Stimulated activated naive CD8-positive, alpha-beta T cell treated with anti-CD3 and anti-CD28 coated beads, Interleukin-15, Interleukin-2, amounts not matched to agents 100 ng/mL and 50 ng/mL, for 24 hours (primary cell): ENCODE measurements at regions not wholly inside any gene's neighbourhood (a gene's known extent, or its start where the extent isn't known, plus 50 kb on each side); places are given as distances from the start of the nearest gene placed in this dataset.

Source experiments
- H3K27ac Mint-ChIP-seq: one replicate; pipeline ENCODE4 v1.8.0; 2021; ENCODE audit warnings: mild to moderate bottlenecking, mixed read lengths
- H3K27me3 Mint-ChIP-seq: one replicate; pipeline ENCODE4 v1.8.0; 2021; ENCODE audit warnings: mixed read lengths
- H3K36me3 Mint-ChIP-seq: one replicate; pipeline ENCODE4 v1.8.0; 2021; ENCODE audit warnings: low read depth, mixed read lengths
- H3K4me1 Mint-ChIP-seq: one replicate; pipeline ENCODE4 v1.8.0; 2021; ENCODE audit warnings: low read depth, mixed read lengths
- H3K4me3 Mint-ChIP-seq: one replicate; pipeline ENCODE4 v1.8.0; 2021; ENCODE audit warnings: mild to moderate bottlenecking, mixed read lengths
- H3K9me3 Mint-ChIP-seq: one replicate; pipeline ENCODE4 v1.8.0; 2021; ENCODE audit warnings: mixed read lengths

DNA sequence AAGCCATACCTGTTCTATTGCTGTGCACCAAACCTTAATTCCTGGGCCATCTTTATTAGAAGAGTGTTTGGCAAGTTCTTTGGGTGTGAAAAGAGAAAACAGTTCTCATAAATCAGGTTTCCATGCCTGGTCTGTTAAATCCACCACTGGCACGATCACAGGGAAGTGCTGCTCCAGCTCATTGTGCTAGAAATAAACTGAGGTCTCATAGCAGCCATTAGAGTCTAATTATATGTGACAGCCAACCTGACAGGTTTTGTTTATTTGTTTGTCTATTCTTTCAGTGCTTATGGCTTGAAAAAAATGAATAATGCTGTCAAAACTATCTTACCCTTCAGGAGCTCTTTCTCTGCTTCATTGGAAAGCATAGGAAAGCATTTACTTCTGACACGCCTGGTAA is 147.1 kb upstream of the CNTN6 start:
- Mint-ChIP-seq H3K4me1 (no peaks in the 10 kb centered on the region), H3K36me3 (no peaks in the 10 kb centered on the region), H3K9me3 (peaks cover 7% of the 10 kb centered on the region), H3K4me3 (no peak overlapping the region), H3K27ac (no peak overlapping the region), H3K27me3 (no peaks in the 10 kb centered on the region)

DNA sequence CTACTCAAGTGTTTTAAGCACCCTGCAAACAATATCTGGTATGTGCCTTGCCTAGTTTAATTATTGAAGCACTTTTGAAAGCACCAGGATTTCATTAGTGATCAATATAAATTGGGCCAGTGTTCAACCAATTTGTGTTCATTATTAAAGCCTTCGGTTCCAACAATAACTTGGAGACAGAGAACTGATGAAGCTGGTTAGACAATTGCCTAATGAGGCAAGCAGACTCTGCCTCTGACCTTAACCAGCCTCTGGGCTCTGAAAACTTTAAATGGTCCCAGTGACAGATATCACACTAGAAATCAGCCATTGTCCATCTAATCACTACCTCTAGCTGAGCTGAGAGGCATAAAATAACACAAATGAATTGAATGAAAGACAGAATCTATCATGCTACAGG is 139.9 kb upstream of the CNTN6 start:
- no peak overlapping the region for H3K27ac Mint-ChIP-seq
- H3K36me3 Mint-ChIP-seq: no peaks in the 10 kb centered on the region
- no peaks in the 10 kb centered on the region for H3K27me3 Mint-ChIP-seq
- H3K4me3 Mint-ChIP-seq: no peak overlapping the region
- no peaks in the 10 kb centered on the region for H3K4me1 Mint-ChIP-seq
- H3K9me3 Mint-ChIP-seq: peaks cover 4% of the 10 kb centered on the region

DNA sequence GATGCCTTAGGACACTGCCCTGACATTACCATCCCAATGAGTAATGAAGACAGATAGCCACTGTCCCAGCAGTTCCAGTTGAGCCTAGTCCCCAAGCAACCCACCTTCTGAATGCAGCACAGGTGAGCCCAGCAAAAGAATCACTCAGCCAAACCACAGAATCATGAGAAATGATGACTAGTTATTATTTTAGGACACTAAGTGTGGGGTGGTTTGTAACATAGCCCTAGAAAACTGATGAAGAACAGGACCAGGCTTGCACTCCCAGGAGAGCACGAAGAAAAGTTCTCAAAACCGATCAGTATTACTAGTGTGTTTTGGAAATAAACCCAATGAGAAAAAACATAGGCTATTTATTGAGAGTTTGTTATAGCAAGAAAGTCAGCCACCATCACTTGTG is 129.6 kb upstream of the CNTN6 start:
- Mint-ChIP-seq H3K4me3 (no peak overlapping the region), H3K27me3 (no peaks in the 10 kb centered on the region), H3K27ac (no peak overlapping the region)

DNA sequence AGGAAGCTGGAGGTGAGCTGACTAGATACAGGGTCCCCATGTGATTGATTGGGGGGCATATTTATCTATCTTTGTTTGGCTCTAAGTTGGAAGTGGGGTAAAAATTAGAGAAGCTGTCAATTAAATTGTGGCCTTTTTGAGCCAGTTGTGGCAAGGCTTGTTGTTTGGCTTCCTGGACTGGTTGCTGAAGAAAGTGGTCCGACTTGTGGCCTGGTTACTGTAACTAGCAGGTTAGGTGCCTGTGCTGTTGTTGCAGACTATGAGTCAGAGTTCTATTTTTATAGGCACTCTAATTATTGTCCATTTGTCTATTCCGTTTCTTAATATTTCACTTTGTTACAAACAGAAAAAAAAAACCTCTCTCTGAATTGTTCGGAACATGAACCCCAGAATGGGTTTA is 129.1 kb upstream of the CNTN6 start:
- Mint-ChIP-seq H3K27me3 (no peaks in the 10 kb centered on the region), H3K4me1 (no peaks in the 10 kb centered on the region), H3K9me3 (peaks cover 22% of the 10 kb centered on the region), H3K27ac (no peak overlapping the region), H3K36me3 (no peaks in the 10 kb centered on the region), H3K4me3 (no peak overlapping the region)

More for the DNA sequence above, 129.6 kb upstream of the CNTN6 start:
- Mint-ChIP-seq H3K9me3 (peaks cover 23% of the 10 kb centered on the region), H3K36me3 (no peaks in the 10 kb centered on the region), H3K4me1 (no peaks in the 10 kb centered on the region)

DNA sequence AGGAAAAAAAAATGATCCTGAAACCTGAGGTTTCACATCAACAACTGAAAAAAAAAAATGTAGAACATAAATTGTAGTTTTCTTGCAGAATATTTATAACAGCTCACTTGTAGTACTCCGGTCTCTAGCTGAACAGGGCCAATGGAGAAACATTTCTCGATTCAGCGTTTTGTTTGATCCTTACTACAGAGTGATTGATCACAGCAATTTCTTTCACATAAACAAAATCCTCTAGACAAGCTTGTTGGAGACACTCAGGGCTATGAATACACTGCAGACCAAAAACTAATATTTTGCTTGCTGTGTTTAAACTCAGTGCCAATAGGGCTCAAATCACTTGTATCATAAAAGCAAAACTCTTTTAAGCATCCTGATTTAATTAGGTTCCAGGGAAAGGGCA is 127.0 kb upstream of the CNTN6 start:
- no peaks in the 10 kb centered on the region for H3K36me3 Mint-ChIP-seq
- H3K27me3 Mint-ChIP-seq: no peaks in the 10 kb centered on the region
- no peaks in the 10 kb centered on the region for H3K4me1 Mint-ChIP-seq
- H3K9me3 Mint-ChIP-seq: peaks cover 15% of the 10 kb centered on the region
- no peak overlapping the region for H3K4me3 Mint-ChIP-seq
- no peak overlapping the region for H3K27ac Mint-ChIP-seq

DNA sequence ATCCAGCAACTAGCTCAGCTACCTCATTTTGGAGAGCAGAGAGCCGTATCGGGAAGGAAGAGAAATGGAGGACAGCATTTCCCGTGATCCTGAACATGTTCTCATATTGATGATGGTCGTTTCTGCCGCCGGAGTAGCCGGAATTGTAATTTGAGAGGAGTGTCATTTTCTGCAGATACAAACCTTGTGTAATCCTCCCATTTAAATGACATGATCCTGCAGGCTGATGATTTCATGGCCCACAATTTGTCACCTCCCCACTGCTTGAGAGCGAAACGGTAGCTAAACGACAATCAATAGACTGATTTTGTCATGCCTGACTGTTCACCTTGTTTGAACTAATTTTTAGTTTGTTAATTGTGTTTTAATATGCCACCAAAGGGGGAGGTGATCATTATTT is 126.5 kb upstream of the CNTN6 start:
- H3K4me1 Mint-ChIP-seq: no peaks in the 10 kb centered on the region
- H3K4me3 Mint-ChIP-seq: no peak overlapping the region
- no peaks in the 10 kb centered on the region for H3K27me3 Mint-ChIP-seq
- no peak overlapping the region for H3K27ac Mint-ChIP-seq
- no peaks in the 10 kb centered on the region for H3K36me3 Mint-ChIP-seq
- peaks cover 15% of the 10 kb centered on the region for H3K9me3 Mint-ChIP-seq

DNA sequence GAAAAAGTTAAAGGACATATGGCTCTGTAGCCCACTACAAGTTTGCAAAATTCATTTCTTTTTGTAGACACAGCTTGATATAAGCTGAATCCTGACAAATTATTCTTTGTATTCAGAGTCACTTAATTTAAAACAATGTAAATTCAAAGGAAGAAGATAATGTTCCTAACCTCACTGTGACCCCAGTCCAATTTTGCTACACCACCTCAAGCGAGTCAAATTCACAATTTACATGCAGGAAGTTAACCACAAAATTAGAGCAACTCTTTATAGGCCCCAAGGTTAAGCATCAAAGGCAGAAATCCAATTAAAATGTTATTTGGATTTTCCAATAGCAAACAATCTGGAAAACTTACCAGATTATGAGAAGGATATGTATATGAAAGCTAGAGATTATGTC is 119.5 kb upstream of the CNTN6 start:
- H3K36me3 Mint-ChIP-seq: no peaks in the 10 kb centered on the region
- no peaks in the 10 kb centered on the region for H3K4me1 Mint-ChIP-seq
- no peak overlapping the region for H3K4me3 Mint-ChIP-seq
- H3K27me3 Mint-ChIP-seq: no peaks in the 10 kb centered on the region
- no peak overlapping the region for H3K27ac Mint-ChIP-seq
- peaks cover 14% of the 10 kb centered on the region for H3K9me3 Mint-ChIP-seq

DNA sequence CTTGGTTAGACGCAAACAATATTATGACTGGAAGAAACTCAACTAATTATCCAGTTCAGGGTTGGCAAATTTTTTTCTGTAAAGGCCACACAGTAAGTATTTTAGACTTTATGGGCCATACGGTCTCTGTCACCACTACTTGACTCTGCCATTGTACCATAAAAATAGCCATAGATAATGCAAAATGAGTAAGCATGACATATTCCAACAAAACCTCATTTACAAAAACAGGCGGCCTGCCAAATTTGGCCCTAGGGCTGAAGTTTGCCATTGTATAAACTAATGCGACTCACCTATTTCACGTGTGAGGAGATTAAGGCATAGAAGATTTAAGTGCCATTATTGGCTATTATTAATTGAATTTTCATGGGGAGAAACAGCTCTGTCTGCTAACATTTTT is 116.8 kb upstream of the CNTN6 start:
- Mint-ChIP-seq H3K4me3 (no peak overlapping the region), H3K27ac (no peak overlapping the region), H3K36me3 (no peaks in the 10 kb centered on the region), H3K9me3 (peaks cover 17% of the 10 kb centered on the region), H3K27me3 (no peaks in the 10 kb centered on the region), H3K4me1 (no peaks in the 10 kb centered on the region)

DNA sequence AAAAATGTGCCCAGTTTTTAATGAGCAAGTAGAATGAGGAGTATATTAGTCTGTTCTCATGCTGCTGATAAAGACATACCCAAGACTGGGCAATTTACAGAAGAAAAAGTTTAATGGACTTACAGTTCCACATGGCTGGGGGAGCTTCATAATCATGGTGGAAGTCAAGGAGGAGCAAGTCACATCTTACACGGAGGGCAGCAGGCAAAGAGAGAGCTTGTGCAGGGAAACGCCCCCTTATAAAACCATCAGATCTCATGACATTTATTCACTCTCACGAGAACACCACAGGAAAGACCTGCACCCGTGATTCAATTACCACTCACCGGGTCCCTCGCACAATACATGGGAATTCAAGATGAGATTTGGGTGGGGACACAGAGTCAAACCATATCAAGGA is 111.7 kb upstream of the CNTN6 start:
- Mint-ChIP-seq H3K27me3 (no peaks in the 10 kb centered on the region), H3K27ac (no peak overlapping the region), H3K4me3 (no peak overlapping the region), H3K4me1 (no peaks in the 10 kb centered on the region), H3K9me3 (peaks cover 23% of the 10 kb centered on the region), H3K36me3 (no peaks in the 10 kb centered on the region)

DNA sequence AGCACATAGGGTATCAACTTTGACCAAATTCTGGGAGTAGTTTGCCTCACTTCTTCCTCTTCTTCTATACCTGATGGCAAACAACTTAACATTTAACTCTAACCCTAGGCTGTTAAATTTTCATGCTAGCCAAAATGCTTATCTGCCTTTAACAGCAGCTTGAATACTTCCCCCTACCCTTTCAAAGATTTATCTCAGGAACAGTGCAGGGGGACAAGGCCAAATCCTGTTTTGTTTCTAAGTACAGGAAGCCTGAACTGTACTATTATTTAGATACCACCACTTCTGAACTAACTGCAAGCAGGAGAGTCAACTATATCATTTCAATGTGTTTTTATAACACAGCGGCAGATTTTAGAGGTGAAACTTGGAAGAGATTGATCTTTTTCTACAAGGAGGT is 104.0 kb upstream of the CNTN6 start:
- Mint-ChIP-seq H3K27me3 (no peaks in the 10 kb centered on the region), H3K4me3 (no peak overlapping the region), H3K27ac (no peak overlapping the region), H3K36me3 (no peaks in the 10 kb centered on the region), H3K4me1 (no peaks in the 10 kb centered on the region), H3K9me3 (peaks cover 16% of the 10 kb centered on the region)

DNA sequence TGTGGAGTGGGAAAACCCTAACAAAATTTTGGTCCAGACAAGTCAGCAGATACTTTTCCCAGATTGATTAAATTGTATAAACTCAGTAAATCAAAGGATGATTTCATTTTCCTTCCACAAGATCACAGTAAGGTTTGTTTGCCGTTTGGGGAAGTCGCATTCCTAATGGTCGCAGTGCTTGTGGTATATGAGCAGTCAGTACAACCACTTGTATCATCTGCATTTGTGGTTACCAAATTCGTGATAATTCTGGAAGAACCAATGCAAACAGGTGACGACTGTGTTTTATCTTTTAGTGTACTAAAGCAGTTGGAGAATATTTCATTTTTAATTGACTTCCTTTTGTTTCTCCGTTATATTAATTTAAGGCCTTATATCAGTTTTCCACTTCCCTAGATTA is 100.0 kb upstream of the CNTN6 start:
- no peaks in the 10 kb centered on the region for H3K36me3 Mint-ChIP-seq
- H3K4me3 Mint-ChIP-seq: no peak overlapping the region
- H3K9me3 Mint-ChIP-seq: peaks cover 12% of the 10 kb centered on the region
- no peaks in the 10 kb centered on the region for H3K27me3 Mint-ChIP-seq
- no peak overlapping the region for H3K27ac Mint-ChIP-seq
- no peaks in the 10 kb centered on the region for H3K4me1 Mint-ChIP-seq

DNA sequence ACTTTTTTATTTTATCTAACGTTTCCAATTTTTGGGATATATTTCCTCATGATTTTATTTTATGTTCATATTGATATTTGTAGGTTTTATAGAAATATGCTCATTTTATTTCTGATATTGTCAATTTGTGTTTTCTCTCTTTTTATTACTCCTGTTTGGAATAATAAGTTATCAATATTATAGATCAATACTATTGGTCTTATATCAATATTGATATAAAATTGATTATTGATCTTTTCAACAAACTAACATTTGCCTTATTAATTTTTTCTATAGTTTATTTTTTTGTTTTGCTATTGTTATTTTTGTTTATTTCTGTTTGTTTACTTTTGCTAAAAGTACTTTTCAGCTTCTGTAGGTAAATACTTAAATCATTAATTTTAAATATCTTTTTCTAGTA is 90.8 kb upstream of the CNTN6 start:
- H3K36me3 Mint-ChIP-seq: no peaks in the 10 kb centered on the region
- no peak overlapping the region for H3K4me3 Mint-ChIP-seq
- peaks cover 3% of the 10 kb centered on the region for H3K9me3 Mint-ChIP-seq
- no peaks in the 10 kb centered on the region for H3K4me1 Mint-ChIP-seq
- no peaks in the 10 kb centered on the region for H3K27me3 Mint-ChIP-seq
- H3K27ac Mint-ChIP-seq: no peak overlapping the region

DNA sequence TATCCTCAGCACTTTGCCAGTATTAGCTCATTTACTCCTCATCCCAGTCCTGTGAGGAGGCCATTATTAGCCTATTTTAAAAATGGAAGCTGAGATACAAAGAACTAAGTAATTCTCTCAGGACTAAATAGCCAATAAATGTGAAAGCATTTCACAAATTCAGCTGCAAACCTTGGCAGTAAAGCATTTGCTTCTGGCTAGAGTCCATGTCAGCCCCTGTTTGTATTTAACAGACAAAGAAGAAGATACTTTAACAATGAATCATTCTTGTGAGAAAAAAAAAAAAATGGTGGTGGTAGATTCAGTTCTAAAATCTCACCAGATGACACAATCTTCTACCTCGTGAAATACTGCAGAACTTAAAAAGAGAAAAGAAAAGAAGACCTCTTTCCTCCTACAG is 85.0 kb upstream of the CNTN6 start:
- Mint-ChIP-seq H3K36me3 (no peaks in the 10 kb centered on the region), H3K9me3 (peaks cover 3% of the 10 kb centered on the region), H3K4me1 (no peaks in the 10 kb centered on the region), H3K27ac (no peak overlapping the region), H3K27me3 (no peaks in the 10 kb centered on the region), H3K4me3 (no peak overlapping the region)

DNA sequence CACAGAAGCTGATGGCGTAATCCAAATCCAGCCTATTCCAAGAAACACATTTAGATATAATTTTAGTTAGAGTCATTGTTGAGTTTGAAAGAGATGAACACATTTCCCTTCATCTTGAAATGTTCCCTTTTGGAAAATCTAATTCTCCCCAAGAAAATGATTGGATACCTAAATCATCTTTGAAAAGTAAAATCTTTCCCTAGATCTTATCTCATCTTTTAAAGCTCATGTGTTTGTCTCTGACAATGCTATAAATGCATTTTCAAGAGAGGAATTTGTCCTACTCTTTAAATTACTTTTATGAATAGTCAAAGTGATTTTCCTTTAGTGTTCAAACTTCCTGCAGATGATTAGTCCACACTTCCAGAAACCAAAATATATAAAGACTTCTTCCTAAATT is 82.6 kb upstream of the CNTN6 start:
- H3K27ac Mint-ChIP-seq: no peak overlapping the region
- H3K4me1 Mint-ChIP-seq: no peaks in the 10 kb centered on the region
- no peak overlapping the region for H3K4me3 Mint-ChIP-seq
- H3K36me3 Mint-ChIP-seq: no peaks in the 10 kb centered on the region
- no peaks in the 10 kb centered on the region for H3K27me3 Mint-ChIP-seq
- H3K9me3 Mint-ChIP-seq: peaks cover 15% of the 10 kb centered on the region

DNA sequence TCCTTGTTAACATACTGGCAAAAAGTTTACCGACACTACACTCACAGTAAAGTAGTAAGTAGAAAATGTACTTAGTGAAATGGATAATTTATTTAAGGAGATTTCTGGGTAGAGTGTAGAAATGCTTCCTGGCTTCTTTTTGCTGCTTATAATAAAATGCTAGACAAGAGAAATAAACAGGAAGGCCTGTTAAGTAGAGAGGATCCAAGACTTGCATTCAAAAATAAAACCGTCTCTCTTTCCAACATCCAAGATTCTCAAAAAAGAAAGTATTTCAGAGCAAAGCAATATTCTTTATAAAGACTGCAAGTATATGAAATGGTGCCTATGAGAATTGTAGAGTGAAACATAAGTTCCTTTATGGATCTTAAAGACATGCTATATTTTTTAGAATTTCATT is 77.0 kb upstream of the CNTN6 start:
- H3K27ac Mint-ChIP-seq: no peak overlapping the region
- H3K4me3 Mint-ChIP-seq: no peak overlapping the region
- no peaks in the 10 kb centered on the region for H3K4me1 Mint-ChIP-seq
- H3K27me3 Mint-ChIP-seq: no peaks in the 10 kb centered on the region
- H3K9me3 Mint-ChIP-seq: peaks cover 19% of the 10 kb centered on the region
- H3K36me3 Mint-ChIP-seq: no peaks in the 10 kb centered on the region

DNA sequence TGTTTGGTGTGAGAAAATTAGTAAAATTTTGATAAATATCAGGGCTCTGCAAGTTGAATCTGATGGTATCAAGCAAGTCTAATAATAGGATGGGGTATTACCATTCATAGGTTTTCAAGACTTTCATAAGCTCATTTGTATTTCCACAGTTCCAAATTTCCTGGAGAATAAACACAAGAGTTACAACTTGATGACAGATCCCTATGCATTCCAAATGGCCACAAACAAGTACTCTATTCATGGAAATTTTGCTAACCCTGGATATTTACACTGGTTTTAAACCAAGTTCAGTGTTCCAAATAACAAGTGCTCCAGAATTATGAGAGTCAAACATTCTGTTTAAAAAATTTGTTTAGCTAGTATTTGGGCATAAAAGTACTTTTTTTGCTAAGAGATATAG is 75.0 kb upstream of the CNTN6 start:
- no peaks in the 10 kb centered on the region for H3K27me3 Mint-ChIP-seq
- H3K27ac Mint-ChIP-seq: no peak overlapping the region

DNA sequence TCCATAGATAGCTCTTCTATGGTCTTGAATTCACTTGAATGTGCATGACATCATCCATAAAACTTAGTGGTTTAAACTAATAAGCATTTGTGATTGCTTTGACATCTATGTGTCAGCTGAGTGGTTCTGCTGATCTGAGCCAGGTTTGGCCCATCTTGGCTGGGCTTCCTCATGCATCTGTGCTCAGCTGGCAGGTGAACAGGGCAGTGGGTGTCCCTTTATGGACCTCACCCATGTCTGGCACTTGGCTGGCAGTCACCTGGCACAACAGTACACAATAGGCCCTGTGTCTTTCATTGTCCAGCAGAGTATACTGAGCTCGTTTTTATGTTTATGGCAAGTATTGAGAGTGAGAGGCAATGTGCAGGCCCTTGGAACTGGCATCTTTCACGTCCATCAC is 73.7 kb upstream of the CNTN6 start:
- Mint-ChIP-seq H3K4me1 (no peaks in the 10 kb centered on the region), H3K4me3 (no peak overlapping the region), H3K27me3 (no peaks in the 10 kb centered on the region), H3K27ac (no peak overlapping the region), H3K9me3 (peaks cover 20% of the 10 kb centered on the region), H3K36me3 (no peaks in the 10 kb centered on the region)

More for the DNA sequence above, 75.0 kb upstream of the CNTN6 start:
- Mint-ChIP-seq H3K36me3 (no peaks in the 10 kb centered on the region), H3K9me3 (peaks cover 28% of the 10 kb centered on the region), H3K4me3 (no peak overlapping the region), H3K4me1 (no peaks in the 10 kb centered on the region)
